ENCODE measurements at regions not wholly inside any gene's neighbourhood (a gene's known extent, or its start where the extent isn't known, plus 50 kb on each side); places are given as distances from the start of the nearest gene placed in this dataset.

DNA sequence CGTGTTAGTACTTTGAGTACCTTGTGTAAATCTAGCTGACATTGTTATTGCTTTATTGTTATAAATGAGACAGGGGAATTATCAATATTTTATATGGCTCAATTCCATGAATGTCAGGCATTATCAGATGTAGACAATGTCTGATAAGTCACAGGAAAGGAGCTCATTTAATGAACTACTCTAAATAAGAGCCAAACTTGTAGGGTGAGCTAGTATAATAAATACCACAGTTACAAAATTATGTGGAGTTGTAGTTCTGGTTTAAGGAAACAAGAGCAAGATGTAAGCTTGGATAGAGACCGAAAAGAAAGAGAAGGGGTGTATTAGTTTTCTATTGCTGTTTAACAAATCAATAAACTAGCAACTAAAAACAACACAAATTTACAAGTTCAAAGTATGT, 891.8 kb upstream of the SLITRK1 start:
- TF ChIP-seq, protein P1, sequence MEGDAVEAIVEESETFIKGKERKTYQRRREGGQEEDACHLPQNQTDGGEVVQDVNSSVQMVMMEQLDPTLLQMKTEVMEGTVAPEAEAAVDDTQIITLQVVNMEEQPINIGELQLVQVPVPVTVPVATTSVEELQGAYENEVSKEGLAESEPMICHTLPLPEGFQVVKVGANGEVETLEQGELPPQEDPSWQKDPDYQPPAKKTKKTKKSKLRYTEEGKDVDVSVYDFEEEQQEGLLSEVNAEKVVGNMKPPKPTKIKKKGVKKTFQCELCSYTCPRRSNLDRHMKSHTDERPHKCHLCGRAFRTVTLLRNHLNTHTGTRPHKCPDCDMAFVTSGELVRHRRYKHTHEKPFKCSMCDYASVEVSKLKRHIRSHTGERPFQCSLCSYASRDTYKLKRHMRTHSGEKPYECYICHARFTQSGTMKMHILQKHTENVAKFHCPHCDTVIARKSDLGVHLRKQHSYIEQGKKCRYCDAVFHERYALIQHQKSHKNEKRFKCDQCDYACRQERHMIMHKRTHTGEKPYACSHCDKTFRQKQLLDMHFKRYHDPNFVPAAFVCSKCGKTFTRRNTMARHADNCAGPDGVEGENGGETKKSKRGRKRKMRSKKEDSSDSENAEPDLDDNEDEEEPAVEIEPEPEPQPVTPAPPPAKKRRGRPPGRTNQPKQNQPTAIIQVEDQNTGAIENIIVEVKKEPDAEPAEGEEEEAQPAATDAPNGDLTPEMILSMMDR (conservative IDR thresholded peaks at IDR 0.05; ENCODE audit: low read depth, low read length): no peak
- TF ChIP-seq EZH2 (IDR thresholded peaks at IDR 0.05; ENCODE audit: borderline replicate concordance, low read depth, low read length, poor library complexity, severe bottlenecking): no peak
